ENCODE measurements at regions not wholly inside any gene's neighbourhood (a gene's known extent, or its start where the extent isn't known, plus 50 kb on each side); places are given as distances from the start of the nearest gene placed in this dataset.

DNA sequence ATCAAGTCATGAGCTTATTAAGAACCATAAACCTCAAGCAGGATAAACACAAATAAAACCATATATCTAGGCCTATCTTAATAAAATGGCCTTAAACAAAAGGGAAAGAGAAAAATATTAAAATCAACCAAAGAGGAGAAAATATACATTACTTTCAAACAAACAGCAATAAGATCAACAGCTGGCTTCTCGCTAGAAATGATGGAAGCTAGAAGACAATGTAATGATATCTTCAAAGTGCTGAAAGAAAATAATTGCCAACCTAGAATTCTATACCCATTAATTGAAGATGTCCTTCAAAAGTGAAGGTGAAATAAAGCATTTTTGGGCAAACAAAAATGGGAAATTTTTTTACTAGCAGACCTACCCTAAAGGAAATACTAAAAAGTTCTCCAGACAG lies 142.9 kb upstream of the PODXL start:
- no peaks in the 10 kb centered on the region for H3K4me1 ChIP-seq (ENCODE audit: control insufficient read depth in 1 of 2, extremely low read depth in 1 of 2, insufficient read depth in 2 of 2, low read length in 2 of 2)
- no peaks in the 10 kb centered on the region for H3K36me3 ChIP-seq (ENCODE audit: control insufficient read depth in 2 of 2, extremely low read depth in 1 of 2, insufficient read depth in 1 of 2, low read length in 1 of 2)
- ChIA-PET CTCF (interaction anchor here in 1 of 2 donors (0.6 kb wide), 1 partner anchor 1264 kb away, joined by 3 read pairs; no protein-coding TSS in a partner anchor), POLR2A (no interaction called here)
- WGBS (ENCODE audit: insufficient coverage) = no CpG with 5 or more reads among the region's 1 CpG
- H3K27me3 ChIP-seq (replicated peaks in 1 of 2; ENCODE audit: control insufficient read depth in 2 of 2, extremely low read depth in 1 of 2, insufficient read depth in 2 of 2, low read length in 1 of 2) = peaks cover 0 to 4% of the 10 kb centered on the region in 2 experiments
- H3K4me1 Mint-ChIP-seq = no peaks in the 10 kb centered on the region
- no peak overlapping the region for H3K27ac ChIP-seq (ENCODE audit: low read length)
- no peak overlapping the region for H3K27ac Mint-ChIP-seq
- no peaks in the 10 kb centered on the region for H3K36me3 Mint-ChIP-seq
- peaks cover 0 to 3% of the 10 kb centered on the region in 2 donors for H3K27me3 Mint-ChIP-seq
- DNase-seq (no peak), ATAC-seq (replicated peaks in 1 of 4) (no peak)
- H3K4me3 ChIP-seq (ENCODE audit: control insufficient read depth in 1 of 2, extremely low read depth in 1 of 2, low read length in 1 of 2) = no peak overlapping the region
- H3K9me3 ChIP-seq = no peaks in the 10 kb centered on the region
- no peak overlapping the region for H3K4me3 Mint-ChIP-seq
- peaks cover 0 to 10% (median 3%) of the 10 kb centered on the region in 3 donors for H3K9me3 Mint-ChIP-seq

GRCh38 chr7:131692131-131692960 lies 135.9 kb upstream of the PODXL start:
- DNase-seq (peak in 7 of 35 experiments; percentile 1 to 21 (median 6)), ATAC-seq (replicated peaks in 1 of 4) (no peak)
- ChIA-PET POLR2A (no interaction called here), CTCF (interaction anchor here in 1 of 2 donors (0.6 kb wide), 1 partner anchor 10 kb away, joined by 6 read pairs; no protein-coding TSS in a partner anchor)
- Mint-ChIP-seq H3K4me1 (peaks cover 3 to 6% (median 4%) of the 10 kb centered on the region in 3 donors), H3K9me3 (no peaks in the 10 kb centered on the region), H3K27me3 (peaks cover 31 to 54% of the 10 kb centered on the region in 2 donors), H3K36me3 (no peaks in the 10 kb centered on the region), H3K4me3 (no peak overlapping the region), H3K27ac (no peak overlapping the region)
- 28% methylated on average over 25 of the region's 30 CpGs for WGBS (ENCODE audit: insufficient coverage)
- Histone ChIP-seq H3K4me3 (ENCODE audit: control insufficient read depth in 1 of 2, extremely low read depth in 1 of 2, low read length in 1 of 2) (no peak overlapping the region), H3K36me3 (ENCODE audit: control insufficient read depth in 2 of 2, extremely low read depth in 1 of 2, insufficient read depth in 1 of 2, low read length in 1 of 2) (no peaks in the 10 kb centered on the region), H3K27ac (ENCODE audit: low read length) (no peak overlapping the region), H3K9me3 (no peaks in the 10 kb centered on the region), H3K4me1 (ENCODE audit: control insufficient read depth in 1 of 2, extremely low read depth in 1 of 2, insufficient read depth in 2 of 2, low read length in 2 of 2) (peaks cover 0 to 10% of the 10 kb centered on the region in 2 experiments), H3K27me3 (replicated peaks in 1 of 2; ENCODE audit: control insufficient read depth in 2 of 2, extremely low read depth in 1 of 2, insufficient read depth in 2 of 2, low read length in 1 of 2) (peaks cover 0 to 68% of the 10 kb centered on the region in 2 experiments)

GRCh38 chr7:131691454-131692130 lies 135.2 kb upstream of the PODXL start:
- POLR2A ChIA-PET = no interaction called here
- Mint-ChIP-seq H3K36me3 (no peaks in the 10 kb centered on the region), H3K27ac (no peak overlapping the region), H3K4me1 (peaks cover 3 to 6% (median 4%) of the 10 kb centered on the region in 3 donors), H3K4me3 (no peak overlapping the region), H3K27me3 (peaks cover 34 to 59% of the 10 kb centered on the region in 2 donors), H3K9me3 (no peaks in the 10 kb centered on the region)
- CTCF ChIA-PET = interaction anchor here (0.6 kb wide), 3 partner anchors 9 to 197 kb away, joined by 3 to 6 read pairs (median 3); no protein-coding TSS in a partner anchor
- DNase-seq = no peak
- Histone ChIP-seq H3K9me3 (no peaks in the 10 kb centered on the region), H3K27ac (ENCODE audit: low read length) (no peak overlapping the region), H3K4me1 (ENCODE audit: control insufficient read depth in 1 of 2, extremely low read depth in 1 of 2, insufficient read depth in 2 of 2, low read length in 2 of 2) (peaks cover 0 to 10% of the 10 kb centered on the region in 2 experiments), H3K27me3 (replicated peaks in 1 of 2; ENCODE audit: control insufficient read depth in 2 of 2, extremely low read depth in 1 of 2, insufficient read depth in 2 of 2, low read length in 1 of 2) (peaks cover 0 to 75% of the 10 kb centered on the region in 2 experiments), H3K36me3 (ENCODE audit: control insufficient read depth in 2 of 2, extremely low read depth in 1 of 2, insufficient read depth in 1 of 2, low read length in 1 of 2) (no peaks in the 10 kb centered on the region), H3K4me3 (ENCODE audit: control insufficient read depth in 1 of 2, extremely low read depth in 1 of 2, low read length in 1 of 2) (no peak overlapping the region)
- WGBS (ENCODE audit: insufficient coverage) = 10% methylated on average over 5 of the region's 12 CpGs
- ATAC-seq (replicated peaks in 1 of 4) = no peak

- DNase-seq (no peak), ATAC-seq (replicated peaks in 1 of 4) (no peak)
- no peak overlapping the region for H3K27ac Mint-ChIP-seq
- peaks cover 0 to 10% of the 10 kb centered on the region in 2 experiments for H3K4me1 ChIP-seq (ENCODE audit: control insufficient read depth in 1 of 2, extremely low read depth in 1 of 2, insufficient read depth in 2 of 2, low read length in 2 of 2)
- no peak overlapping the region for H3K4me3 ChIP-seq (ENCODE audit: control insufficient read depth in 1 of 2, extremely low read depth in 1 of 2, low read length in 1 of 2)
- H3K27ac ChIP-seq (ENCODE audit: low read length) = no peak overlapping the region
- no peak overlapping the region for H3K4me3 Mint-ChIP-seq
- CTCF ChIA-PET = no interaction called here
- peaks cover 3 to 6% (median 4%) of the 10 kb centered on the region in 3 donors for H3K4me1 Mint-ChIP-seq
- H3K9me3 Mint-ChIP-seq = no peaks in the 10 kb centered on the region
- POLR2A ChIA-PET = no interaction called here
- H3K9me3 ChIP-seq = no peaks in the 10 kb centered on the region
- H3K27me3 Mint-ChIP-seq = peaks cover 39 to 60% of the 10 kb centered on the region in 2 donors
- peaks cover 0 to 78% of the 10 kb centered on the region in 2 experiments for H3K27me3 ChIP-seq (replicated peaks in 1 of 2; ENCODE audit: control insufficient read depth in 2 of 2, extremely low read depth in 1 of 2, insufficient read depth in 2 of 2, low read length in 1 of 2)
- WGBS (ENCODE audit: insufficient coverage) = 76% methylated on average over 9 of the region's 12 CpGs
- no peaks in the 10 kb centered on the region for H3K36me3 ChIP-seq (ENCODE audit: control insufficient read depth in 2 of 2, extremely low read depth in 1 of 2, insufficient read depth in 1 of 2, low read length in 1 of 2)
- H3K36me3 Mint-ChIP-seq = no peaks in the 10 kb centered on the region
Measured at GRCh38 chr7:131690441-131690840, 134.0 kb upstream of the PODXL start.

- ChIA-PET POLR2A (no interaction called here), CTCF (interaction anchor here in 1 of 2 donors (1.0 kb wide), 1 partner anchor 63 kb away, joined by 5 read pairs; no protein-coding TSS in a partner anchor)
- Histone ChIP-seq H3K36me3 (ENCODE audit: control insufficient read depth in 2 of 2, extremely low read depth in 1 of 2, insufficient read depth in 1 of 2, low read length in 1 of 2) (no peaks in the 10 kb centered on the region), H3K27me3 (replicated peaks in 1 of 2; ENCODE audit: control insufficient read depth in 2 of 2, extremely low read depth in 1 of 2, insufficient read depth in 2 of 2, low read length in 1 of 2) (peaks cover 0 to 78% of the 10 kb centered on the region in 2 experiments), H3K27ac (ENCODE audit: low read length) (no peak overlapping the region), H3K4me3 (ENCODE audit: control insufficient read depth in 1 of 2, extremely low read depth in 1 of 2, low read length in 1 of 2) (no peak overlapping the region), H3K9me3 (no peaks in the 10 kb centered on the region), H3K4me1 (ENCODE audit: control insufficient read depth in 1 of 2, extremely low read depth in 1 of 2, insufficient read depth in 2 of 2, low read length in 2 of 2) (peaks cover 0 to 10% of the 10 kb centered on the region in 2 experiments)
- Mint-ChIP-seq H3K36me3 (no peaks in the 10 kb centered on the region), H3K27me3 (peaks cover 46 to 66% of the 10 kb centered on the region in 2 donors), H3K9me3 (no peaks in the 10 kb centered on the region), H3K4me3 (no peak overlapping the region), H3K4me1 (peaks cover 3 to 6% (median 4%) of the 10 kb centered on the region in 3 donors), H3K27ac (no peak overlapping the region)
- no peak for ATAC-seq (replicated peaks in 1 of 4)
- no peak for DNase-seq
- 81% methylated on average over 15 of the region's 19 CpGs for WGBS (ENCODE audit: insufficient coverage)
Measured at GRCh38 chr7:131689662-131690234, 133.3 kb upstream of the PODXL start.
